ENCODE measurements at regions not wholly inside any gene's neighbourhood (a gene's known extent, or its start where the extent isn't known, plus 50 kb on each side); places are given as distances from the start of the nearest gene placed in this dataset.

- no peaks in the 10 kb centered on the region for H3K9me3 Mint-ChIP-seq
- H3K36me3 Mint-ChIP-seq (ENCODE audit: low read depth), result no peaks in the 10 kb centered on the region
- H3K4me3 Mint-ChIP-seq, result no peak overlapping the region
- H3K27ac Mint-ChIP-seq, result no peak overlapping the region
- no peak for DNase-seq
- no peaks in the 10 kb centered on the region for H3K4me1 Mint-ChIP-seq (ENCODE audit: low read depth)
- H3K27me3 Mint-ChIP-seq, result peaks cover 22% of the 10 kb centered on the region
These were observed 67.5 kb upstream of the NECTIN1 start for GRCh38 chr11:119796363-119797060.

- no peak overlapping the region for H3K27ac Mint-ChIP-seq
These were observed 66.7 kb upstream of the NECTIN1 start for GRCh38 chr11:119795690-119796089.

GRCh38 chr11:119795231-119795630 is 66.2 kb upstream of the NECTIN1 start:
- no peak for DNase-seq
- no peaks in the 10 kb centered on the region for H3K36me3 Mint-ChIP-seq (ENCODE audit: low read depth)
- no peaks in the 10 kb centered on the region for H3K4me1 Mint-ChIP-seq (ENCODE audit: low read depth)

More at GRCh38 chr11:119795690-119796089, 66.7 kb upstream of the NECTIN1 start:
- no peaks in the 10 kb centered on the region for H3K9me3 Mint-ChIP-seq
- H3K36me3 Mint-ChIP-seq (ENCODE audit: low read depth), result no peaks in the 10 kb centered on the region
- H3K4me1 Mint-ChIP-seq (ENCODE audit: low read depth), result no peaks in the 10 kb centered on the region
- peaks cover 23% of the 10 kb centered on the region for H3K27me3 Mint-ChIP-seq
- no peak for DNase-seq
- H3K4me3 Mint-ChIP-seq, result no peak overlapping the region

GRCh38 chr11:119794756-119795155 is 65.8 kb upstream of the NECTIN1 start:
- Mint-ChIP-seq H3K27ac (no peak overlapping the region), H3K27me3 (peaks cover 29% of the 10 kb centered on the region), H3K36me3 (ENCODE audit: low read depth) (no peaks in the 10 kb centered on the region), H3K9me3 (no peaks in the 10 kb centered on the region), H3K4me3 (no peak overlapping the region), H3K4me1 (ENCODE audit: low read depth) (no peaks in the 10 kb centered on the region)
- DNase-seq, result no peak

More at GRCh38 chr11:119795231-119795630, 66.2 kb upstream of the NECTIN1 start:
- no peak overlapping the region for H3K4me3 Mint-ChIP-seq
- H3K9me3 Mint-ChIP-seq, result no peaks in the 10 kb centered on the region
- H3K27me3 Mint-ChIP-seq, result peaks cover 25% of the 10 kb centered on the region
- H3K27ac Mint-ChIP-seq, result no peak overlapping the region

- Mint-ChIP-seq H3K27me3 (peaks cover 34% of the 10 kb centered on the region), H3K27ac (no peak overlapping the region), H3K36me3 (ENCODE audit: low read depth) (no peaks in the 10 kb centered on the region), H3K9me3 (no peaks in the 10 kb centered on the region), H3K4me1 (ENCODE audit: low read depth) (no peaks in the 10 kb centered on the region), H3K4me3 (no peak overlapping the region)
- DNase-seq, result no peak
These were observed 65.2 kb upstream of the NECTIN1 start for GRCh38 chr11:119794141-119794665.

GRCh38 chr11:119793335-119793984 is 64.5 kb upstream of the NECTIN1 start:
- Mint-ChIP-seq H3K4me3 (no peak overlapping the region), H3K4me1 (ENCODE audit: low read depth) (no peaks in the 10 kb centered on the region), H3K27me3 (peaks cover 34% of the 10 kb centered on the region), H3K27ac (no peak overlapping the region), H3K36me3 (ENCODE audit: low read depth) (no peaks in the 10 kb centered on the region), H3K9me3 (no peaks in the 10 kb centered on the region)
- no peak for DNase-seq

GRCh38 chr11:119791701-119792151 is 62.7 kb upstream of the NECTIN1 start:
- no peak overlapping the region for H3K27ac Mint-ChIP-seq
- no peaks in the 10 kb centered on the region for H3K36me3 Mint-ChIP-seq (ENCODE audit: low read depth)
- no peaks in the 10 kb centered on the region for H3K4me1 Mint-ChIP-seq (ENCODE audit: low read depth)
- H3K4me3 Mint-ChIP-seq, result no peak overlapping the region
- peaks cover 29% of the 10 kb centered on the region for H3K27me3 Mint-ChIP-seq
- H3K9me3 Mint-ChIP-seq, result no peaks in the 10 kb centered on the region
- DNase-seq, result no peak

GRCh38 chr11:119791047-119791446 is 62.0 kb upstream of the NECTIN1 start:
- Mint-ChIP-seq H3K9me3 (no peaks in the 10 kb centered on the region), H3K36me3 (ENCODE audit: low read depth) (no peaks in the 10 kb centered on the region), H3K4me1 (ENCODE audit: low read depth) (no peaks in the 10 kb centered on the region), H3K4me3 (no peak overlapping the region), H3K27me3 (peaks cover 28% of the 10 kb centered on the region), H3K27ac (no peak overlapping the region)
- no peak for DNase-seq

GRCh38 chr11:119790476-119790875 is 61.5 kb upstream of the NECTIN1 start:
- peaks cover 28% of the 10 kb centered on the region for H3K27me3 Mint-ChIP-seq
- H3K4me1 Mint-ChIP-seq (ENCODE audit: low read depth), result no peaks in the 10 kb centered on the region
- DNase-seq, result no peak
- H3K9me3 Mint-ChIP-seq, result no peaks in the 10 kb centered on the region
- H3K36me3 Mint-ChIP-seq (ENCODE audit: low read depth), result no peaks in the 10 kb centered on the region
- H3K27ac Mint-ChIP-seq, result no peak overlapping the region
- H3K4me3 Mint-ChIP-seq, result no peak overlapping the region

- DNase-seq, result no peak
- no peak overlapping the region for H3K27ac Mint-ChIP-seq
- no peaks in the 10 kb centered on the region for H3K9me3 Mint-ChIP-seq
- H3K4me1 Mint-ChIP-seq (ENCODE audit: low read depth), result no peaks in the 10 kb centered on the region
- no peak overlapping the region for H3K4me3 Mint-ChIP-seq
- H3K27me3 Mint-ChIP-seq, result peaks cover 24% of the 10 kb centered on the region
- no peaks in the 10 kb centered on the region for H3K36me3 Mint-ChIP-seq (ENCODE audit: low read depth)
These were observed 60.9 kb upstream of the NECTIN1 start for GRCh38 chr11:119789766-119790407.

GRCh38 chr11:119788911-119789560 is 60.0 kb upstream of the NECTIN1 start:
- no peak for DNase-seq
- Mint-ChIP-seq H3K4me1 (ENCODE audit: low read depth) (no peaks in the 10 kb centered on the region), H3K36me3 (ENCODE audit: low read depth) (no peaks in the 10 kb centered on the region), H3K27me3 (peaks cover 26% of the 10 kb centered on the region), H3K27ac (no peak overlapping the region), H3K4me3 (no peak overlapping the region), H3K9me3 (no peaks in the 10 kb centered on the region)

- Mint-ChIP-seq H3K27ac (no peak overlapping the region), H3K9me3 (no peaks in the 10 kb centered on the region), H3K36me3 (ENCODE audit: low read depth) (no peaks in the 10 kb centered on the region), H3K4me3 (no peak overlapping the region), H3K27me3 (peaks cover 33% of the 10 kb centered on the region), H3K4me1 (ENCODE audit: low read depth) (no peaks in the 10 kb centered on the region)
- DNase-seq, result no peak
These were observed 59.3 kb upstream of the NECTIN1 start for GRCh38 chr11:119788096-119788883.

- Mint-ChIP-seq H3K4me1 (ENCODE audit: low read depth) (no peaks in the 10 kb centered on the region), H3K27ac (no peak overlapping the region), H3K27me3 (peaks cover 42% of the 10 kb centered on the region), H3K4me3 (no peak overlapping the region), H3K36me3 (ENCODE audit: low read depth) (no peaks in the 10 kb centered on the region), H3K9me3 (no peaks in the 10 kb centered on the region)
- no peak for DNase-seq
These were observed 58.1 kb upstream of the NECTIN1 start for GRCh38 chr11:119787074-119787461.

Measured in activated T-cell treated with anti-CD3 and anti-CD28 coated beads, Interleukin-2, amount 50 U/mL, for 24 hours (primary cell).